ENCODE measurements at regions not wholly inside any gene's neighbourhood (a gene's known extent, or its start where the extent isn't known, plus 50 kb on each side); places are given as distances from the start of the nearest gene placed in this dataset.
"Not testable (repeated sequence)": the region's sequence is repeated elsewhere in the genome, so short reads cannot be mapped to it uniquely, and the experiment has no call there.

DNA sequence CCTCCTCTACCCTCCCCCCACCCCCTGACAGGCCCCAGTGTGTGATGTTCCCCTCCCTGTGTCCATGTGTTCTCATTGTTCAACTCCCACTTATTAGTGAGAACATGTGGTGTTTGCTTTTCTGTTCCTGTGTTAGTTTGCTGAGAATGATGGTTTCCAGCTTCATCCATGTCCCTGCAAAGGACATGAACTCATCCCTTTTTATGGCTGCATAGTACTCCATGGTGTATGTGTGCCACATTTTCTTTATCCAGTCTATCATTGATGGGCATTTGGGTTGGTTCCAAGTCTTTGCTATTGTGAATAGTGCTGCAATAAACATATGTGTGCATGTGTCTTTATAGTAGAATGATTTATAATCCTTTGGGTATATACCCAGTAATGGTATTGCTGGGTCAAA is 73.3 kb upstream of the FRMPD3 start:
- not testable (repeated sequence) for TF ChIP-seq ZNF326 (CRISPR knock-in tag; IDR thresholded peaks at IDR 0.05; ENCODE audit: borderline replicate concordance); ESRRA (CRISPR knock-in tag; IDR thresholded peaks at IDR 0.05; ENCODE audit: low read depth); ZNF24 (IDR thresholded peaks at IDR 0.05); ZNF264 (CRISPR knock-in tag; IDR thresholded peaks at IDR 0.05); ZNF235 (CRISPR knock-in tag; IDR thresholded peaks at IDR 0.05; ENCODE audit: borderline replicate concordance); ZSCAN20 (CRISPR knock-in tag; IDR thresholded peaks at IDR 0.05; ENCODE audit: borderline replicate concordance); EZH2 (conservative IDR thresholded peaks at IDR 0.05; ENCODE audit: low read depth, low read length); JUNB (CRISPR knock-in tag; IDR thresholded peaks at IDR 0.05; ENCODE audit: borderline replicate concordance)
- TF ChIP-seq, protein P1, sequence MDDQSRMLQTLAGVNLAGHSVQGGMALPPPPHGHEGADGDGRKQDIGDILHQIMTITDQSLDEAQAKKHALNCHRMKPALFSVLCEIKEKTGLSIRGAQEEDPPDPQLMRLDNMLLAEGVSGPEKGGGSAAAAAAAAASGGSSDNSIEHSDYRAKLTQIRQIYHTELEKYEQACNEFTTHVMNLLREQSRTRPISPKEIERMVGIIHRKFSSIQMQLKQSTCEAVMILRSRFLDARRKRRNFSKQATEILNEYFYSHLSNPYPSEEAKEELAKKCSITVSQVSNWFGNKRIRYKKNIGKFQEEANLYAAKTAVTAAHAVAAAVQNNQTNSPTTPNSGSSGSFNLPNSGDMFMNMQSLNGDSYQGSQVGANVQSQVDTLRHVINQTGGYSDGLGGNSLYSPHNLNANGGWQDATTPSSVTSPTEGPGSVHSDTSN (CRISPR knock-in tag; IDR thresholded peaks at IDR 0.05; ENCODE audit: borderline replicate concordance) = not testable (repeated sequence)
- TF ChIP-seq, protein P2, sequence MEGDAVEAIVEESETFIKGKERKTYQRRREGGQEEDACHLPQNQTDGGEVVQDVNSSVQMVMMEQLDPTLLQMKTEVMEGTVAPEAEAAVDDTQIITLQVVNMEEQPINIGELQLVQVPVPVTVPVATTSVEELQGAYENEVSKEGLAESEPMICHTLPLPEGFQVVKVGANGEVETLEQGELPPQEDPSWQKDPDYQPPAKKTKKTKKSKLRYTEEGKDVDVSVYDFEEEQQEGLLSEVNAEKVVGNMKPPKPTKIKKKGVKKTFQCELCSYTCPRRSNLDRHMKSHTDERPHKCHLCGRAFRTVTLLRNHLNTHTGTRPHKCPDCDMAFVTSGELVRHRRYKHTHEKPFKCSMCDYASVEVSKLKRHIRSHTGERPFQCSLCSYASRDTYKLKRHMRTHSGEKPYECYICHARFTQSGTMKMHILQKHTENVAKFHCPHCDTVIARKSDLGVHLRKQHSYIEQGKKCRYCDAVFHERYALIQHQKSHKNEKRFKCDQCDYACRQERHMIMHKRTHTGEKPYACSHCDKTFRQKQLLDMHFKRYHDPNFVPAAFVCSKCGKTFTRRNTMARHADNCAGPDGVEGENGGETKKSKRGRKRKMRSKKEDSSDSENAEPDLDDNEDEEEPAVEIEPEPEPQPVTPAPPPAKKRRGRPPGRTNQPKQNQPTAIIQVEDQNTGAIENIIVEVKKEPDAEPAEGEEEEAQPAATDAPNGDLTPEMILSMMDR (CRISPR knock-in tag; IDR thresholded peaks at IDR 0.05) = not testable (repeated sequence)
- TF ChIP-seq, protein P3, sequence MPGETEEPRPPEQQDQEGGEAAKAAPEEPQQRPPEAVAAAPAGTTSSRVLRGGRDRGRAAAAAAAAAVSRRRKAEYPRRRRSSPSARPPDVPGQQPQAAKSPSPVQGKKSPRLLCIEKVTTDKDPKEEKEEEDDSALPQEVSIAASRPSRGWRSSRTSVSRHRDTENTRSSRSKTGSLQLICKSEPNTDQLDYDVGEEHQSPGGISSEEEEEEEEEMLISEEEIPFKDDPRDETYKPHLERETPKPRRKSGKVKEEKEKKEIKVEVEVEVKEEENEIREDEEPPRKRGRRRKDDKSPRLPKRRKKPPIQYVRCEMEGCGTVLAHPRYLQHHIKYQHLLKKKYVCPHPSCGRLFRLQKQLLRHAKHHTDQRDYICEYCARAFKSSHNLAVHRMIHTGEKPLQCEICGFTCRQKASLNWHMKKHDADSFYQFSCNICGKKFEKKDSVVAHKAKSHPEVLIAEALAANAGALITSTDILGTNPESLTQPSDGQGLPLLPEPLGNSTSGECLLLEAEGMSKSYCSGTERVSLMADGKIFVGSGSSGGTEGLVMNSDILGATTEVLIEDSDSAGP (CRISPR knock-in tag; IDR thresholded peaks at IDR 0.05; ENCODE audit: borderline replicate concordance) = not testable (repeated sequence)
- TF ChIP-seq, protein P4, sequence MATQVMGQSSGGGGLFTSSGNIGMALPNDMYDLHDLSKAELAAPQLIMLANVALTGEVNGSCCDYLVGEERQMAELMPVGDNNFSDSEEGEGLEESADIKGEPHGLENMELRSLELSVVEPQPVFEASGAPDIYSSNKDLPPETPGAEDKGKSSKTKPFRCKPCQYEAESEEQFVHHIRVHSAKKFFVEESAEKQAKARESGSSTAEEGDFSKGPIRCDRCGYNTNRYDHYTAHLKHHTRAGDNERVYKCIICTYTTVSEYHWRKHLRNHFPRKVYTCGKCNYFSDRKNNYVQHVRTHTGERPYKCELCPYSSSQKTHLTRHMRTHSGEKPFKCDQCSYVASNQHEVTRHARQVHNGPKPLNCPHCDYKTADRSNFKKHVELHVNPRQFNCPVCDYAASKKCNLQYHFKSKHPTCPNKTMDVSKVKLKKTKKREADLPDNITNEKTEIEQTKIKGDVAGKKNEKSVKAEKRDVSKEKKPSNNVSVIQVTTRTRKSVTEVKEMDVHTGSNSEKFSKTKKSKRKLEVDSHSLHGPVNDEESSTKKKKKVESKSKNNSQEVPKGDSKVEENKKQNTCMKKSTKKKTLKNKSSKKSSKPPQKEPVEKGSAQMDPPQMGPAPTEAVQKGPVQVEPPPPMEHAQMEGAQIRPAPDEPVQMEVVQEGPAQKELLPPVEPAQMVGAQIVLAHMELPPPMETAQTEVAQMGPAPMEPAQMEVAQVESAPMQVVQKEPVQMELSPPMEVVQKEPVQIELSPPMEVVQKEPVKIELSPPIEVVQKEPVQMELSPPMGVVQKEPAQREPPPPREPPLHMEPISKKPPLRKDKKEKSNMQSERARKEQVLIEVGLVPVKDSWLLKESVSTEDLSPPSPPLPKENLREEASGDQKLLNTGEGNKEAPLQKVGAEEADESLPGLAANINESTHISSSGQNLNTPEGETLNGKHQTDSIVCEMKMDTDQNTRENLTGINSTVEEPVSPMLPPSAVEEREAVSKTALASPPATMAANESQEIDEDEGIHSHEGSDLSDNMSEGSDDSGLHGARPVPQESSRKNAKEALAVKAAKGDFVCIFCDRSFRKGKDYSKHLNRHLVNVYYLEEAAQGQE (IDR thresholded peaks at IDR 0.05; ENCODE audit: borderline replicate concordance in 1 of 2, low read depth in 1 of 2, low read length in 2 of 2) = not testable (repeated sequence)
